ENCODE measurements at regions not wholly inside any gene's neighbourhood (a gene's known extent, or its start where the extent isn't known, plus 50 kb on each side); places are given as distances from the start of the nearest gene placed in this dataset.
"Not testable (repeated sequence)": the region's sequence is repeated elsewhere in the genome, so short reads cannot be mapped to it uniquely, and the experiment has no call there.

- TF ChIP-seq CTCF (conservative IDR thresholded peaks at IDR 0.05; ENCODE audit: low read length); EZH2phosphoT487 (IDR thresholded peaks at IDR 0.05; ENCODE audit: borderline replicate concordance): not testable (repeated sequence)
Measured at GRCh38 chr12:9418669-9419041, 189.1 kb downstream of the KLRB1 start.

Data from Loucy (cell line).